NCI-H524 treated with DMSO at 0.1 percent for 48 hours (cell line): ENCODE measurements at regions not wholly inside any gene's neighbourhood (a gene's known extent, or its start where the extent isn't known, plus 50 kb on each side); places are given as distances from the start of the nearest gene placed in this dataset.

ENCODE experiments used
- DNase-seq: peaks from one replicate; lab custom pipeline; 2025; lab: John Stamatoyannopoulos, UW

GRCh38 chr21:20538039-20538658, 460.1 kb upstream of the NCAM2 start:
- no peak for DNase-seq

GRCh38 chr21:20545454-20545853, 452.8 kb upstream of the NCAM2 start:
- no peak for DNase-seq

- DNase-seq: no peak
These were observed 446.3 kb upstream of the NCAM2 start for GRCh38 chr21:20551939-20552338.

- no peak for DNase-seq
These were observed 443.4 kb upstream of the NCAM2 start for GRCh38 chr21:20554785-20555184.

- no peak for DNase-seq
These were observed 427.4 kb upstream of the NCAM2 start for GRCh38 chr21:20570824-20571232.

DNA sequence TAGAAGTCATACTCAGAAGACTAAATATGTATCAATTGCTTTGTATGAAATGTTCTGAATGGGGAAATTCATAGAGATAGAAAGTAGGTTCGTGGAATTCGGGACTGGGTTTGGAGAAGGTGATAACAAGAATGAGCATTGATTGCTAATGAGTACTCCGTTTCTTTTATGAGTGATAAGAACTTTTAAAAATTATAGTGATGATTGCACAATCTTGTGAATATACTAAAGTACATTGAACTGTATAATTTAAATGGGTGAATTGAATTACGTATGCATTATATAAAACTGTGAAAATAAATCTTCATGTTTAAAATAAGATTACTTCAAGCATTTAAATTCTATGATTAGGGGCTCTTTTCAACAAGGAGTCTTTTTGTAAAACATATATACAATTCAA, 425.6 kb upstream of the NCAM2 start:
- DNase-seq: no peak

- DNase-seq: no peak
These were observed 416.8 kb upstream of the NCAM2 start for GRCh38 chr21:20581361-20581760.

DNA sequence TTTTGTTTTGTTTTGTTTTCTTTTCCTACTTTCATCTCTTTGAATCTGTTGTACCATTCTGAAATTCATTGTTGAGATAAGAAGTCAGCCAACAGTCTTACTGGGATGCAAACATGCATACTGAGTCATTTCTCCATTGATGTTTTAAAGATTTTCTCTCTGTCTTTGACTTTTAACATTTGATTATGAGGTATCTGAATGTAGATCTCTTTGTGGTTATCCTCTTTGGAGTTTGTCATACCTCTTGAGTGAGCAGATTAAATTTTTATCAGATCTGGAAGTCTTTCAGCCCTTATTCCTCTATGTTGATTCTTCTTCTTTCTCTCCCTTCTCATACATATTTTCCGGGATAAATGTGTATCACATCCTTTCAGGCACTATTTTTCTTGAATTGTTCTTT, 406.9 kb upstream of the NCAM2 start:
- DNase-seq: no peak

DNA sequence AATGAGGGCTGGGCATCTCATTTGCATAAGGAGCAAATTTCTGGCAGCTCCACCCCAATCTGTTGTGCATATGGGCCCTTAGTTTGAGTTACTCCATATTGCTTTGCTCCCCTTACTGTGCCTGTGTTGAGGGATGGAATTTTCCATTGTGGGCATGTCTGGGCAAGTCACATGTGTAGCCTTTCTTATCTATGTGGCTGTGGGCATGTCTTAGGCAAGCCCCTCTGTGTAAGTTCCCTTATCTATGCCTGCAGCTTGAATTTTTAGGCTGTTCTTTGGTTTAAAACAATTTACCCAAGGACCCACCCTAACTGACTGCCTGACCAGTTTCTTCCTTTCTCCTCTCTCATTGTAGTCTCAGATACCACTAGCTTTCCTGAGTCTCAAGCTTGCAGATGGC, 405.7 kb upstream of the NCAM2 start:
- no peak for DNase-seq

DNA sequence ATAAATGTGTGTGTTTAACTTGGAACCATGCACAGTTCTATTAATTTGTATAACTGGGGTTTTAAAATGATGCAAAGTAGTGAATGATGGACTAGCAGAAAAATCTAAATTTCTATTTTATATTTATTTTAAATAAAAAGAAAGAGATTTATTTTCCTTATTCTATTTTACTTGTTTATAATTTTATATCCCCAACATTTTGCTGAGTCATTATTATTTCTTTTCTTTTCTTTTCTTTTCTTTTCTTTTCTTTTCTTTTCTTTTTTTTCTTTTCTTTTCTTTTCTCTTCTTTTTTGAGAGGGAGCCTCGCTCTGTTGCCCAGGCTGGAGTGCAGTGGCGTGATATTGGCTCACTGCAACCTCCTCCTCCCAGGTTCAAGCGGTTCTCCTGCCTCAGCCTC, 395.0 kb upstream of the NCAM2 start:
- DNase-seq: no peak

DNA sequence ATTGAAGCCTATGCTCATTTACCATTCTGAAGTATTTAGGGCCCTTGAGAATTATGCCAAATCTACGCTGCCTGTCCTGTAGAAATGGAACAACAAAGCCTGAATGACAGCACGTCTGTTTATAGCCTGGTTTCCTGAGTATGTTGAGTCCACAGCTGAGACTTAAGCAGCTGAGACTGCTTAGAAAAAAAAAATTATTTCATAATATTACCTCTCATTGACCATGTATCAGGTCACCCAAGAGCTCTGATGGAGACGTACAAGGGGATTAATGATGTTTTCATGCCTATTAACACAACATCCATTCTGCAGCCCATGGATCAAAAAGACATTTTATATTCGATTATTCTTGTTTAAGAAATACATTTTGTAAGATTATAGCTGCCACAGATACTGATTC, 387.2 kb upstream of the NCAM2 start:
- no peak for DNase-seq

- no peak for DNase-seq
These were observed 384.6 kb upstream of the NCAM2 start for GRCh38 chr21:20613654-20614053.

DNA sequence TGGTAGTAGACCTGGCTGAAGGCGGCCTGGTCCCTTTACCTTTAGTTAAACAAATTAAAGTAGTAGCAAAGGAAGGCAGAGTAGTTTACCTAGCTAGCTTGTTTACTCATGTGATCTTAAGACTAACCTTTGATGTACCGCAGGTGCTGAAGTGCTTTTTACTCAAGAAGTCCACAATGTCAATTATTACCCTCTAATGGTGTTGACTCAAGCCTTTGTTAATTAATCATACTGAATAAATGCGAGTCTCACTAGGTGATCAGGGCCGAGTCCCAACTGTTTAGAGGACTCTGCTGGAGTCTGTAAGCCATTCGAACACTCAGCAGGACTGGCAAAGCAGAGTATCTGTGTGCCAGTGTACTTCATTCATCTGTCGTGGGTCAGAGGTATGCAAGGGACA, 381.1 kb upstream of the NCAM2 start:
- DNase-seq: no peak

- no peak for DNase-seq
These were observed 379.3 kb upstream of the NCAM2 start for GRCh38 chr21:20618878-20619277.

DNA sequence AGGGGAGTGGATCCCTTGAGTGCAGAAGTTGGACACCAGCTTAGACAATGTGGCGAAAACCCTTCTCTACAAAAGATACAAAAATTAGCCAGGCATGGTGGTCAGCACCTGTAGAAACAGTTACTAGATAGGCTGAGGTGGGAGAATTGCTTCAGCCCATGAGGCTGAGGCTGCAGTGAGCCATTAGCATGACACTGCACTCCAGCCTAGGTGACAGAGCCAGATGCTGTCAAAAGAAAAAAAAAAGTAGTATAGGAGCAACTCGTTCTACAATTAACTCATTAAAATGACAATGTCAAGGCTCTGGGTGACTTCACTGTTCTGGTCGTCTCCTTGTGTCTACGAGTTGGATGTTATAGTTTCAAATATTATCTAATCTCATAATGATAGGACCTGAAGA, 370.6 kb upstream of the NCAM2 start:
- DNase-seq: no peak

GRCh38 chr21:20631633-20632032, 366.6 kb upstream of the NCAM2 start:
- DNase-seq: no peak

DNA sequence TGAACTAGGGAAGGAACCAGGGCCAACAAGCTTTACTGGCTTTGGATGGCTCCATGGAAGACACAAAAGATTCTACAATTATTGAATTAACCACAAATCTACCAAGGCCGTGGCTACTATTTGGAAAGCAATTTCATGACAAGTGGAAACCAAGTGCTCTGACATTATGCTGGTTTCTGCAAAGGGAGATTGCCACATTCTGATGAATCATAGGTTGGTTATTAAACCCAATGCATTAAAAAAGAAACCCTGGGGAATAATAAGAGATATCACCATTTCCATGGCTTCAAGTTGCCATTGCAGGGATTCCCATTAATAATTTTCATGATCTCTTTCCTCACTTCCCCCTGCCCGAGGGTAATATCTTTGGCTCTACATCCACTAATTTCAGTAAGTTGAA, 359.2 kb upstream of the NCAM2 start:
- no peak for DNase-seq

- DNase-seq: no peak
These were observed 357.0 kb upstream of the NCAM2 start for GRCh38 chr21:20641241-20641640.

GRCh38 chr21:20642681-20643080, 355.5 kb upstream of the NCAM2 start:
- DNase-seq: no peak

GRCh38 chr21:20644552-20644951, 353.7 kb upstream of the NCAM2 start:
- no peak for DNase-seq

DNA sequence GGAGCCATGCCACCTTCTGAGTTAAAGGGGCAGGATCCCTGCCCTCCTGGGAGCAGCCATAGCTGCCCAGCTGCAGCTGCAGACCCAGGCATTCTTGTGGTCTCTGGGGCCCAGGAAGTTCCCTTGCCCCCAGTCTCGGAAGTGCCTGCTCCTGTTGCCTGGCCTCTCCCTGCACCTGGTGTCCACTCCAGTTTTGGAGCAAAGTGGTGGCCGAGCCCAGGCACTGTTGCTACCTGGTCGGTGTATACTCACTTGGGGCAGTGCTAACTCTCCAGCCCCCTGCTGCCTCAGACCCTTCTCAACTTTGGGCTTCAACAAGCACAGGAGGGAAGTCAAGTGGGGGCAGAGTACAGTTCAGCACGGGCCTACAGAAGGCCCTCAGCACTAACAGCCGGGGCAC, 352.9 kb upstream of the NCAM2 start:
- no peak for DNase-seq

GRCh38 chr21:20646431-20647165, 351.6 kb upstream of the NCAM2 start:
- DNase-seq: no peak

GRCh38 chr21:20647607-20648006, 350.6 kb upstream of the NCAM2 start:
- DNase-seq: no peak

DNA sequence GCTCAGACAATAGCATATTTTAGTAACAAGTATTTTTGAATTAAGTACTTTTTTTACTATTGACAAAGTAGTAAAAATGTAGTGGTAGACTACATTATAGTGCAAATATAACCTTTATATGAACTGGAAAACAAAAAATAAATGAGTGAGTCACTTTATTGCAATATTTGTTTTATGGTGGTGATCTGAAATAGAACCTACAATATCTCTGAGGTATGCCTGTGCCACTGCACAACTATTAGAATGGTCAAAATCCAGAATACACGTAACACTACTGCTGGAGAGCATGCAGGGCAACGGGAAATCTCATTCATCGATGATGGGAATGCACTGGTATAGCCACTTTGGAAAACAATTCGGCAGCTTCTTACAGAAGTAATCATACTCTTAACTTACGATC, 349.0 kb upstream of the NCAM2 start:
- DNase-seq: no peak
